Small intestine (tissue), 7 donors: ENCODE measurements at regions not wholly inside any gene's neighbourhood (a gene's known extent, or its start where the extent isn't known, plus 50 kb on each side); places are given as distances from the start of the nearest gene placed in this dataset.
"Not testable (repeated sequence)": the region's sequence is repeated elsewhere in the genome, so short reads cannot be mapped to it uniquely, and the experiment has no call there.

Experiments used
- DNase-seq, 2 donors: peaks; one replicate each; pipeline versions ENCODE4 v3.0.0 to v3.0.0-alpha.2; 2013
- FAIRE-seq: peaks from 2 replicates; lab custom pipeline; 2012; peaks lifted over from hg19 to GRCh38; lab: Jason Lieb, UNC
- H3K27ac ChIP-seq, 3 donors: one replicate each; pipeline ENCODE4 v1.5.1; 2013; ENCODE audit warnings: low read length in 2 of 3, mild to moderate bottlenecking in 2 of 3, control low read depth in 1 of 3, inconsistent platforms in 1 of 3, low read depth in 1 of 3, moderate library complexity in 1 of 3
- H3K27me3 ChIP-seq, 3 donors: one replicate each; pipeline ENCODE4 v1.6.1; 2013; ENCODE audit warnings: low read length in 3 of 3, inconsistent platforms in 1 of 3; ENCODE audit not compliant: control insufficient read depth in 3 of 3, insufficient read depth in 3 of 3
- H3K36me3 ChIP-seq, 3 donors: one replicate each; pipeline ENCODE4 v1.6.1; 2013; ENCODE audit warnings: low read length in 3 of 3, inconsistent platforms in 1 of 3, low read depth in 1 of 3, mild to moderate bottlenecking in 1 of 3, moderate library complexity in 1 of 3; ENCODE audit not compliant: control insufficient read depth in 3 of 3, insufficient read depth in 2 of 3
- H3K4me1 ChIP-seq, 3 donors: one replicate each; pipeline ENCODE4 v1.6.1; 2013; ENCODE audit warnings: low read length in 2 of 3, inconsistent platforms in 1 of 3, low read depth in 1 of 3, mild to moderate bottlenecking in 1 of 3, moderate library complexity in 1 of 3; ENCODE audit not compliant: control insufficient read depth in 3 of 3, insufficient read depth in 2 of 3
- H3K4me3 ChIP-seq, 3 donors: one replicate each; pipeline ENCODE4 v1.5.1; 2013; ENCODE audit warnings: low read length in 3 of 3, control low read depth in 1 of 3, inconsistent platforms in 1 of 3, low read depth in 1 of 3, mild to moderate bottlenecking in 1 of 3, moderate library complexity in 1 of 3
- H3K9me3 ChIP-seq, 2 donors: one replicate each; pipeline ENCODE4 v1.6.1; 2013; ENCODE audit warnings: low read depth in 1 of 2, low read length in 1 of 2; ENCODE audit not compliant: control insufficient read depth in 2 of 2, insufficient read depth in 1 of 2
- WGBS, 3 donors: extraction: QIAGEN DNeasy Blood & Tissue Kit; methylation state at CpG; one replicate each; pipeline ENCODE4 v1.1.7; 2013; 5-methylcytosine and 5-hydroxymethylcytosine counted together
- donor health status: healthy with polysubstance abuse.
- donor health status: control.
- donor health status: control.
- donor health status: Bipolar disorder and iron deficiency.
- donor health status: healthy.

GRCh38 chr14:105588236-105588860, 62.0 kb downstream of the TMEM121 start:
- DNase-seq (no peak), FAIRE-seq (no peak)
- no peak overlapping the region for H3K4me3 ChIP-seq
- 90 to 94% (median 93%) methylated on average over 15 of the region's 15 CpGs for WGBS, 3 donors
- no peak overlapping the region for H3K27ac ChIP-seq
- no peaks in the 10 kb centered on the region for H3K27me3 ChIP-seq
- no peaks in the 10 kb centered on the region for H3K4me1 ChIP-seq
- no peaks in the 10 kb centered on the region for H3K36me3 ChIP-seq
- peaks cover 2 to 17% of the 10 kb centered on the region in 2 donors for H3K9me3 ChIP-seq

- H3K4me1 ChIP-seq: no peaks in the 10 kb centered on the region
- H3K4me3 ChIP-seq: no peak overlapping the region
- WGBS, 3 donors: 60 to 67% (median 61%) methylated on average over 2 of the region's 2 CpGs
- H3K36me3 ChIP-seq: no peaks in the 10 kb centered on the region
- DNase-seq (no peak), FAIRE-seq (no peak)
- H3K27ac ChIP-seq: peak overlapping the region in 1 of 3 donors; percentile 20
- no peaks in the 10 kb centered on the region for H3K27me3 ChIP-seq
- H3K9me3 ChIP-seq: peaks cover 2 to 15% of the 10 kb centered on the region in 2 donors
These were observed 63.0 kb downstream of the TMEM121 start for GRCh38 chr14:105589161-105589925.

- H3K4me1 ChIP-seq, H3K4me3 ChIP-seq, H3K27me3 ChIP-seq, FAIRE-seq, DNase-seq, H3K36me3 ChIP-seq, H3K27ac ChIP-seq: not testable (repeated sequence)
- H3K9me3 ChIP-seq: peaks cover 2 to 15% of the 10 kb centered on the region in 2 donors
- 62 to 92% (median 74%) methylated on average over 2 to 4 of the region's 4 CpGs for WGBS, 3 donors
These were observed 63.5 kb downstream of the TMEM121 start for GRCh38 chr14:105589926-105590185.

- no peak for FAIRE-seq
These were observed 64.7 kb downstream of the TMEM121 start for GRCh38 chr14:105591052-105591451.

GRCh38 chr14:105591792-105592341, 65.5 kb downstream of the TMEM121 start:
- 79 to 86% (median 83%) methylated on average over 8 to 27 of the region's 27 CpGs for WGBS, 3 donors
- not testable (repeated sequence) for FAIRE-seq, H3K4me3 ChIP-seq, H3K36me3 ChIP-seq, H3K27ac ChIP-seq, DNase-seq, H3K4me1 ChIP-seq, H3K27me3 ChIP-seq
- H3K9me3 ChIP-seq: peaks cover 2 to 15% of the 10 kb centered on the region in 2 donors

More at GRCh38 chr14:105591052-105591451, 64.7 kb downstream of the TMEM121 start:
- DNase-seq: no peak
- Histone ChIP-seq H3K27me3 (no peaks in the 10 kb centered on the region), H3K27ac (no peak overlapping the region), H3K9me3 (peaks cover 2 to 15% of the 10 kb centered on the region in 2 donors), H3K36me3 (no peaks in the 10 kb centered on the region), H3K4me1 (no peaks in the 10 kb centered on the region), H3K4me3 (no peak overlapping the region)
- 80 to 89% (median 89%) methylated on average over 4 of the region's 4 CpGs for WGBS, 3 donors

GRCh38 chr14:105592646-105593045, 66.3 kb downstream of the TMEM121 start:
- DNase-seq, H3K4me3 ChIP-seq, H3K27ac ChIP-seq, FAIRE-seq, H3K27me3 ChIP-seq, H3K4me1 ChIP-seq, H3K36me3 ChIP-seq: not testable (repeated sequence)
- H3K9me3 ChIP-seq: peaks cover 2 to 15% of the 10 kb centered on the region in 2 donors
- WGBS, 3 donors: 81 to 89% (median 87%) methylated on average over 5 to 6 of the region's 13 CpGs

- H3K27me3 ChIP-seq, H3K9me3 ChIP-seq, H3K4me1 ChIP-seq, H3K36me3 ChIP-seq, H3K27ac ChIP-seq, DNase-seq, H3K4me3 ChIP-seq, FAIRE-seq: not testable (repeated sequence)
- WGBS, 3 donors: 90 to 94% (median 90%) methylated on average over 8 to 12 of the region's 21 CpGs
These were observed 69.0 kb downstream of the TMEM121 start for GRCh38 chr14:105595346-105595745.

- not testable (repeated sequence) for H3K36me3 ChIP-seq, H3K4me1 ChIP-seq, DNase-seq, H3K9me3 ChIP-seq, H3K27me3 ChIP-seq, H3K27ac ChIP-seq, H3K4me3 ChIP-seq, FAIRE-seq
- 36 to 73% (median 41%) methylated on average over 5 to 6 of the region's 6 CpGs for WGBS, 3 donors
These were observed 70.0 kb downstream of the TMEM121 start for GRCh38 chr14:105596374-105596773.
